Osteoblast (primary cell): ENCODE measurements at regions not wholly inside any gene's neighbourhood (a gene's known extent, or its start where the extent isn't known, plus 50 kb on each side); places are given as distances from the start of the nearest gene placed in this dataset.
A peak's percentile ranks its signal among the peaks of the same experiment; 100 is the strongest.
"Not testable (repeated sequence)": the region's sequence is repeated elsewhere in the genome, so short reads cannot be mapped to it uniquely, and the experiment has no call there.

Experiments used
- DNase-seq: peaks from one replicate; pipeline ENCODE4 v3.0.0; 2011; ENCODE audit warnings: low spot score, mixed read lengths; ENCODE audit not compliant: insufficient read length; ENCODE audit errors: missing footprints
- H2AFZ ChIP-seq: 2 replicates; pipeline ENCODE4 v1.6.0; 2011; ENCODE audit warnings: mild to moderate bottlenecking, low read length
- H3K27ac ChIP-seq: 2 replicates; pipeline ENCODE4 v1.5.1; 2011; ENCODE audit warnings: mild to moderate bottlenecking, low read depth, low read length, moderate library complexity
- H3K27me3 ChIP-seq: 2 replicates; pipeline ENCODE4 v1.6.0; 2012; ENCODE audit warnings: mild to moderate bottlenecking, control low read depth, inconsistent platforms, low read length, moderate library complexity; ENCODE audit not compliant: insufficient read depth
- H3K36me3 ChIP-seq: 2 replicates; pipeline ENCODE4 v1.5.1; 2011; ENCODE audit warnings: mild to moderate bottlenecking, low read length, control low read depth, moderate library complexity; ENCODE audit not compliant: insufficient read depth
- H3K4me1 ChIP-seq: 2 replicates; pipeline ENCODE4 v1.5.1; 2011; ENCODE audit warnings: mild to moderate bottlenecking, low read length, control low read depth, moderate library complexity; ENCODE audit not compliant: insufficient read depth
- H3K4me2 ChIP-seq: 2 replicates; pipeline ENCODE4 v1.6.0; 2011; ENCODE audit warnings: mild to moderate bottlenecking, low read length; ENCODE audit not compliant: insufficient read depth
- H3K4me3 ChIP-seq: fragments of 200-600 bp; sonication (generic); 3 replicates; pipeline ENCODE4 v1.5.1; 2012; ENCODE audit warnings: mild to moderate bottlenecking, low read length, inconsistent platforms; ENCODE audit not compliant: insufficient read depth
- H3K79me2 ChIP-seq: 2 replicates; pipeline ENCODE4 v1.6.0; 2012; ENCODE audit warnings: mild to moderate bottlenecking, low read length, control low read depth, inconsistent platforms; ENCODE audit not compliant: insufficient read depth
- H3K9me3 ChIP-seq: 2 replicates; pipeline ENCODE4 v1.5.1; 2011; ENCODE audit warnings: low read depth, low read length, control low read depth
- H4K20me1 ChIP-seq: 2 replicates; pipeline ENCODE4 v1.6.0; 2012; ENCODE audit warnings: mild to moderate bottlenecking, low read length, control low read depth; ENCODE audit not compliant: insufficient read depth
- CTCF ChIP-seq: IDR thresholded peaks from 2 replicates; pipeline ENCODE4 v1.5.1; 2011; ENCODE audit warnings: mild to moderate bottlenecking, low read depth, low read length, moderate library complexity; ENCODE audit errors: extremely low read depth

- H3K27ac ChIP-seq = no peak overlapping the region
- no peak for TF ChIP-seq CTCF
- DNase-seq = no peak
- H3K36me3 ChIP-seq = no peaks in the 10 kb centered on the region
- no peak overlapping the region for H3K4me3 ChIP-seq
- no peaks in the 10 kb centered on the region for H3K27me3 ChIP-seq
- H3K9me3 ChIP-seq = no peaks in the 10 kb centered on the region
- H3K4me2 ChIP-seq = no peak overlapping the region
- H3K79me2 ChIP-seq = no peaks in the 10 kb centered on the region
- H3K4me1 ChIP-seq = no peaks in the 10 kb centered on the region
- no peak overlapping the region for H2AFZ ChIP-seq
- H4K20me1 ChIP-seq = no peaks in the 10 kb centered on the region
Measured at GRCh38 chr10:23793577-23793976, 354.7 kb downstream of the OTUD1 start.

GRCh38 chr10:23797452-23797851, 358.6 kb downstream of the OTUD1 start:
- H3K79me2 ChIP-seq, H2AFZ ChIP-seq, H3K4me1 ChIP-seq, H3K36me3 ChIP-seq, DNase-seq, H3K4me2 ChIP-seq, H3K27ac ChIP-seq, H4K20me1 ChIP-seq, H3K27me3 ChIP-seq, H3K4me3 ChIP-seq, H3K9me3 ChIP-seq: not testable (repeated sequence)

GRCh38 chr10:23804125-23804524, 365.2 kb downstream of the OTUD1 start:
- no peak overlapping the region for H3K4me3 ChIP-seq
- H4K20me1 ChIP-seq = no peaks in the 10 kb centered on the region
- no peaks in the 10 kb centered on the region for H3K4me1 ChIP-seq
- H3K27me3 ChIP-seq = no peaks in the 10 kb centered on the region
- H3K9me3 ChIP-seq = peaks cover 3% of the 10 kb centered on the region
- H3K4me2 ChIP-seq = no peak overlapping the region
- no peaks in the 10 kb centered on the region for H3K79me2 ChIP-seq
- peak; percentile 23 for DNase-seq
- no peak overlapping the region for H3K27ac ChIP-seq
- no peak overlapping the region for H2AFZ ChIP-seq
- no peak for TF ChIP-seq CTCF
- H3K36me3 ChIP-seq = no peaks in the 10 kb centered on the region

GRCh38 chr10:23813687-23814086, 374.8 kb downstream of the OTUD1 start:
- Histone ChIP-seq H3K27ac (no peak overlapping the region), H3K4me2 (no peak overlapping the region), H3K36me3 (no peaks in the 10 kb centered on the region), H3K4me3 (no peak overlapping the region), H3K9me3 (peaks cover 4% of the 10 kb centered on the region), H2AFZ (no peak overlapping the region), H3K27me3 (no peaks in the 10 kb centered on the region), H3K4me1 (no peaks in the 10 kb centered on the region), H3K79me2 (no peaks in the 10 kb centered on the region), H4K20me1 (no peaks in the 10 kb centered on the region)
- no peak for TF ChIP-seq CTCF
- DNase-seq = no peak

- Histone ChIP-seq H3K9me3 (peaks cover 2% of the 10 kb centered on the region), H2AFZ (no peak overlapping the region)
- TF ChIP-seq CTCF = no peak
Measured at GRCh38 chr10:23818484-23818883, 379.6 kb downstream of the OTUD1 start.

More at GRCh38 chr10:23818484-23818883, 379.6 kb downstream of the OTUD1 start:
- H3K4me3 ChIP-seq = no peak overlapping the region
- no peaks in the 10 kb centered on the region for H3K27me3 ChIP-seq
- no peaks in the 10 kb centered on the region for H3K36me3 ChIP-seq
- no peaks in the 10 kb centered on the region for H4K20me1 ChIP-seq
- no peak for DNase-seq
- no peak overlapping the region for H3K27ac ChIP-seq
- no peaks in the 10 kb centered on the region for H3K79me2 ChIP-seq
- H3K4me1 ChIP-seq = no peaks in the 10 kb centered on the region
- no peak overlapping the region for H3K4me2 ChIP-seq
